ENCODE measurements at regions not wholly inside any gene's neighbourhood (a gene's known extent, or its start where the extent isn't known, plus 50 kb on each side); places are given as distances from the start of the nearest gene placed in this dataset.

- no peak overlapping the region for H3K9ac ChIP-seq (ENCODE audit: insufficient read depth, low read depth, low read length)
- WGBS (ENCODE audit: low lambda C conversion rate), result 34% methylated on average over 6 of the region's 6 CpGs
- DNase-seq (ENCODE audit: low spot score) (no peak), FAIRE-seq (no peak), ATAC-seq (no peak)
- no peaks in the 10 kb centered on the region for H4K20me1 ChIP-seq (ENCODE audit: insufficient read depth, low read length)
- H2AFZ ChIP-seq (ENCODE audit: low read length), result no peak overlapping the region
- no peaks in the 10 kb centered on the region for H3K9me3 ChIP-seq (ENCODE audit: low read length)
- peaks cover 0 to 25% of the 10 kb centered on the region in 2 experiments; a peak in 4 of 5 replicates for H3K27me3 ChIP-seq (ENCODE audit: control insufficient read depth in 1 of 2, insufficient read depth in 2 of 2, low read length in 2 of 2)
- TF ChIP-seq RFX5 (IDR thresholded peaks at IDR 0.05; ENCODE audit: low read depth, low read length), result no peak
- TF ChIP-seq ZNF460 (CRISPR knock-in tag; IDR thresholded peaks at IDR 0.05; ENCODE audit: borderline replicate concordance), result no peak
- TF ChIP-seq ZNF180 (CRISPR knock-in tag; IDR thresholded peaks at IDR 0.05; ENCODE audit: borderline replicate concordance, low read depth), result no peak
- no peak for TF ChIP-seq ZIK1 (CRISPR knock-in tag; IDR thresholded peaks at IDR 0.05; ENCODE audit: borderline replicate concordance, low read depth)
- TF ChIP-seq THAP9 (CRISPR knock-in tag; IDR thresholded peaks at IDR 0.05; ENCODE audit: borderline replicate concordance), result no peak
- no peak for TF ChIP-seq SIN3B (IDR thresholded peaks at IDR 0.05; ENCODE audit: low read length)
- no peak for TF ChIP-seq RELA (CRISPR knock-in tag; IDR thresholded peaks at IDR 0.05)
- ChIA-PET CTCF (ENCODE audit: low intra/inter-chr PET ratio, low total read pairs) (no interaction called here), POLR2A (no interaction called here)
- H3K79me2 ChIP-seq (ENCODE audit: insufficient read depth, low read length), result no peaks in the 10 kb centered on the region
- peaks cover 2% of the 10 kb centered on the region for H3K4me1 ChIP-seq (ENCODE audit: insufficient read depth, low read length)
- no peak overlapping the region for H3K27ac ChIP-seq (ENCODE audit: extremely low read length, insufficient read depth, low read length)
- in situ Hi-C loops (cut with HindIII; ENCODE audit: extremely low pct_ligation_motif_present, low pct_unique_long_range_greater_than_20kb) (no loop called here), intact Hi-C loops (cut with micrococcal nuclease; ENCODE audit: unreplicated experiment) (no loop called here)
- no peaks in the 10 kb centered on the region for H3K36me3 ChIP-seq (replicated peaks in 1 of 2; ENCODE audit: control insufficient read depth in 1 of 2, insufficient read depth in 2 of 2, low read length in 2 of 2)
- no peak overlapping the region for H3K4me3 ChIP-seq (replicated peaks in 1 of 3; ENCODE audit: insufficient read depth in 1 of 3, low read depth in 2 of 3, low read length in 3 of 3)
- no peak overlapping the region for H3K4me2 ChIP-seq (ENCODE audit: low read depth, low read length)
- no TSS peak for BruUV-seq (replicated peaks)
These were observed 219.2 kb upstream of the CDH5 start for GRCh38 chr16:66147291-66147690.
